ENCODE measurements at regions not wholly inside any gene's neighbourhood (a gene's known extent, or its start where the extent isn't known, plus 50 kb on each side); places are given as distances from the start of the nearest gene placed in this dataset.

GRCh38 chr2:199197448-199197847 lies 260.3 kb downstream of the SATB2 start:
- Mint-ChIP-seq H3K9me3 (ENCODE audit: unreplicated experiment) (no peaks in the 10 kb centered on the region), H3K4me1 (ENCODE audit: low read depth, unreplicated experiment) (peaks cover 3% of the 10 kb centered on the region), H3K36me3 (ENCODE audit: low read depth, unreplicated experiment) (no peaks in the 10 kb centered on the region), H3K4me3 (ENCODE audit: unreplicated experiment) (no peak overlapping the region), H3K27ac (ENCODE audit: unreplicated experiment) (no peak overlapping the region), H3K27me3 (ENCODE audit: low read depth, unreplicated experiment) (no peaks in the 10 kb centered on the region)
- no peak for TF ChIP-seq EZH2 (IDR thresholded peaks at IDR 0.05; ENCODE audit: insufficient read depth, low read length)
- no peak for TF ChIP-seq CTCF (IDR thresholded peaks at IDR 0.05; ENCODE audit: insufficient read depth, low read depth, low read length)
- no peaks in the 10 kb centered on the region for H3K27me3 ChIP-seq (ENCODE audit: insufficient read depth, low read length)
- no peaks in the 10 kb centered on the region for H3K36me3 ChIP-seq (ENCODE audit: insufficient read depth, low read length)
- no peaks in the 10 kb centered on the region for H3K9me3 ChIP-seq (ENCODE audit: insufficient read depth, low read depth, low read length)
- no peaks in the 10 kb centered on the region for H3K79me2 ChIP-seq (ENCODE audit: insufficient read depth, low read length)
- no peak overlapping the region for H3K4me2 ChIP-seq (ENCODE audit: low read length)
- H3K9ac ChIP-seq (ENCODE audit: low read length), result no peak overlapping the region
- no peaks in the 10 kb centered on the region for H4K20me1 ChIP-seq (ENCODE audit: insufficient read depth, low read length)
- no peak overlapping the region for H3K27ac ChIP-seq (ENCODE audit: low read depth, low read length)
- FAIRE-seq (no peak), DNase-seq (ENCODE audit: low read depth) (peak; percentile 47)
- no peak overlapping the region for H2AFZ ChIP-seq (ENCODE audit: low read depth, low read length)
- H3K4me1 ChIP-seq (ENCODE audit: insufficient read depth, low read length), result no peaks in the 10 kb centered on the region
- no peak overlapping the region for H3K4me3 ChIP-seq (ENCODE audit: insufficient read depth, low read depth, low read length)

GRCh38 chr2:199196686-199197085 lies 261.1 kb downstream of the SATB2 start:
- H3K27ac Mint-ChIP-seq (ENCODE audit: unreplicated experiment), result no peak overlapping the region
- H3K36me3 Mint-ChIP-seq (ENCODE audit: low read depth, unreplicated experiment), result no peaks in the 10 kb centered on the region
- H4K20me1 ChIP-seq (ENCODE audit: insufficient read depth, low read length), result no peaks in the 10 kb centered on the region
- DNase-seq (ENCODE audit: low read depth) (no peak), FAIRE-seq (no peak)
- H3K4me1 ChIP-seq (ENCODE audit: insufficient read depth, low read length), result no peaks in the 10 kb centered on the region
- H3K27me3 ChIP-seq (ENCODE audit: insufficient read depth, low read length), result no peaks in the 10 kb centered on the region
- H3K4me3 Mint-ChIP-seq (ENCODE audit: unreplicated experiment), result no peak overlapping the region
- no peaks in the 10 kb centered on the region for H3K27me3 Mint-ChIP-seq (ENCODE audit: low read depth, unreplicated experiment)
- H3K79me2 ChIP-seq (ENCODE audit: insufficient read depth, low read length), result no peaks in the 10 kb centered on the region
- H3K4me3 ChIP-seq (ENCODE audit: insufficient read depth, low read depth, low read length), result no peak overlapping the region
- no peaks in the 10 kb centered on the region for H3K9me3 ChIP-seq (ENCODE audit: insufficient read depth, low read depth, low read length)
- no peaks in the 10 kb centered on the region for H3K36me3 ChIP-seq (ENCODE audit: insufficient read depth, low read length)
- H3K4me2 ChIP-seq (ENCODE audit: low read length), result no peak overlapping the region
- H3K9me3 Mint-ChIP-seq (ENCODE audit: unreplicated experiment), result no peaks in the 10 kb centered on the region
- H2AFZ ChIP-seq (ENCODE audit: low read depth, low read length), result no peak overlapping the region
- H3K9ac ChIP-seq (ENCODE audit: low read length), result no peak overlapping the region
- no peak overlapping the region for H3K27ac ChIP-seq (ENCODE audit: low read depth, low read length)
- peaks cover 3% of the 10 kb centered on the region for H3K4me1 Mint-ChIP-seq (ENCODE audit: low read depth, unreplicated experiment)
- no peak for TF ChIP-seq EZH2 (IDR thresholded peaks at IDR 0.05; ENCODE audit: insufficient read depth, low read length)
- TF ChIP-seq CTCF (IDR thresholded peaks at IDR 0.05; ENCODE audit: insufficient read depth, low read depth, low read length), result no peak

- Histone ChIP-seq H2AFZ (ENCODE audit: low read depth, low read length) (no peak overlapping the region), H3K4me1 (ENCODE audit: insufficient read depth, low read length) (no peaks in the 10 kb centered on the region), H3K9me3 (ENCODE audit: insufficient read depth, low read depth, low read length) (no peaks in the 10 kb centered on the region), H3K27me3 (ENCODE audit: insufficient read depth, low read length) (no peaks in the 10 kb centered on the region), H3K4me3 (ENCODE audit: insufficient read depth, low read depth, low read length) (no peak overlapping the region), H3K9ac (ENCODE audit: low read length) (no peak overlapping the region), H3K4me2 (ENCODE audit: low read length) (no peak overlapping the region), H3K79me2 (ENCODE audit: insufficient read depth, low read length) (no peaks in the 10 kb centered on the region), H4K20me1 (ENCODE audit: insufficient read depth, low read length) (no peaks in the 10 kb centered on the region), H3K36me3 (ENCODE audit: insufficient read depth, low read length) (no peaks in the 10 kb centered on the region), H3K27ac (ENCODE audit: low read depth, low read length) (no peak overlapping the region)
- Mint-ChIP-seq H3K9me3 (ENCODE audit: unreplicated experiment) (no peaks in the 10 kb centered on the region), H3K4me1 (ENCODE audit: low read depth, unreplicated experiment) (peaks cover 3% of the 10 kb centered on the region), H3K27ac (ENCODE audit: unreplicated experiment) (no peak overlapping the region), H3K36me3 (ENCODE audit: low read depth, unreplicated experiment) (no peaks in the 10 kb centered on the region), H3K4me3 (ENCODE audit: unreplicated experiment) (no peak overlapping the region), H3K27me3 (ENCODE audit: low read depth, unreplicated experiment) (no peaks in the 10 kb centered on the region)
- DNase-seq (ENCODE audit: low read depth) (no peak), FAIRE-seq (no peak)
- TF ChIP-seq CTCF (IDR thresholded peaks at IDR 0.05; ENCODE audit: insufficient read depth, low read depth, low read length) (no peak), EZH2 (IDR thresholded peaks at IDR 0.05; ENCODE audit: insufficient read depth, low read length) (no peak)
Measured at GRCh38 chr2:199195927-199196502, 261.7 kb downstream of the SATB2 start.
